ENCODE measurements at regions not wholly inside any gene's neighbourhood (a gene's known extent, or its start where the extent isn't known, plus 50 kb on each side); places are given as distances from the start of the nearest gene placed in this dataset.
A peak's percentile ranks its signal among the peaks of the same experiment; 100 is the strongest.

GRCh38 chr10:64546073-64546472 lies 1024.9 kb downstream of the REEP3 start:
- no peak overlapping the region for H3K27ac Mint-ChIP-seq
- peaks cover 0 to 7% (median 2%) of the 10 kb centered on the region in 7 donors for H3K9me3 Mint-ChIP-seq

GRCh38 chr10:64547168-64547567 lies 1026.0 kb downstream of the REEP3 start:
- H3K27ac ChIP-seq (ENCODE audit: insufficient read depth, low read length, poor library complexity, severe bottlenecking), result no peak overlapping the region
- H3K4me1 ChIP-seq (ENCODE audit: control insufficient read depth, insufficient read depth, low read length, poor library complexity, severe bottlenecking), result no peaks in the 10 kb centered on the region
- ATAC-seq (ENCODE audit: low read depth in 2 of 2), result no peak
- Mint-ChIP-seq H3K4me1 (no peaks in the 10 kb centered on the region), H3K27ac (peak overlapping the region in 1 of 3 donors; percentile 23), H3K9me3 (peaks cover 2 to 11% (median 5%) of the 10 kb centered on the region in 7 donors), H3K36me3 (no peaks in the 10 kb centered on the region), H3K4me3 (no peak overlapping the region), H3K27me3 (no peaks in the 10 kb centered on the region)
- H3K36me3 ChIP-seq (ENCODE audit: control insufficient read depth, insufficient read depth, low read length), result no peaks in the 10 kb centered on the region
- no peak for DNase-seq
- H3K27me3 ChIP-seq (ENCODE audit: control insufficient read depth, insufficient read depth, low read length), result no peaks in the 10 kb centered on the region
- H3K4me3 ChIP-seq (ENCODE audit: low read depth, low read length), result no peak overlapping the region
- no peaks in the 10 kb centered on the region for H3K9me3 ChIP-seq (ENCODE audit: control insufficient read depth in 2 of 2, low read length in 2 of 2)

More at GRCh38 chr10:64546073-64546472, 1024.9 kb downstream of the REEP3 start:
- DNase-seq, result no peak
- no peaks in the 10 kb centered on the region for H3K36me3 Mint-ChIP-seq
- no peak for ATAC-seq (ENCODE audit: low read depth in 2 of 2)
- Histone ChIP-seq H3K4me1 (ENCODE audit: control insufficient read depth, insufficient read depth, low read length, poor library complexity, severe bottlenecking) (no peaks in the 10 kb centered on the region), H3K9me3 (ENCODE audit: control insufficient read depth in 2 of 2, low read length in 2 of 2) (no peaks in the 10 kb centered on the region), H3K27me3 (ENCODE audit: control insufficient read depth, insufficient read depth, low read length) (no peaks in the 10 kb centered on the region), H3K36me3 (ENCODE audit: control insufficient read depth, insufficient read depth, low read length) (no peaks in the 10 kb centered on the region), H3K4me3 (ENCODE audit: low read depth, low read length) (no peak overlapping the region), H3K27ac (ENCODE audit: insufficient read depth, low read length, poor library complexity, severe bottlenecking) (no peak overlapping the region)
- H3K27me3 Mint-ChIP-seq, result no peaks in the 10 kb centered on the region
- H3K4me3 Mint-ChIP-seq, result no peak overlapping the region
- H3K4me1 Mint-ChIP-seq, result no peaks in the 10 kb centered on the region

- no peak for DNase-seq
- Mint-ChIP-seq H3K4me3 (no peak overlapping the region), H3K36me3 (no peaks in the 10 kb centered on the region), H3K9me3 (peaks cover 2 to 14% (median 10%) of the 10 kb centered on the region in 7 donors), H3K4me1 (no peaks in the 10 kb centered on the region), H3K27ac (no peak overlapping the region), H3K27me3 (no peaks in the 10 kb centered on the region)
- no peak for ATAC-seq (ENCODE audit: low read depth in 2 of 2)
- no peak overlapping the region for H3K27ac ChIP-seq (ENCODE audit: insufficient read depth, low read length, poor library complexity, severe bottlenecking)
- H3K4me1 ChIP-seq (ENCODE audit: control insufficient read depth, insufficient read depth, low read length, poor library complexity, severe bottlenecking), result no peaks in the 10 kb centered on the region
- no peaks in the 10 kb centered on the region for H3K9me3 ChIP-seq (ENCODE audit: control insufficient read depth in 2 of 2, low read length in 2 of 2)
- no peaks in the 10 kb centered on the region for H3K27me3 ChIP-seq (ENCODE audit: control insufficient read depth, insufficient read depth, low read length)
- no peaks in the 10 kb centered on the region for H3K36me3 ChIP-seq (ENCODE audit: control insufficient read depth, insufficient read depth, low read length)
- no peak overlapping the region for H3K4me3 ChIP-seq (ENCODE audit: low read depth, low read length)
Measured at GRCh38 chr10:64555666-64556065, 1034.5 kb downstream of the REEP3 start.

GRCh38 chr10:64558094-64558835 lies 1037.1 kb downstream of the REEP3 start:
- Mint-ChIP-seq H3K4me1 (no peaks in the 10 kb centered on the region), H3K4me3 (no peak overlapping the region)

GRCh38 chr10:64571056-64571455 lies 1049.9 kb downstream of the REEP3 start:
- no peaks in the 10 kb centered on the region for H3K4me1 Mint-ChIP-seq
- no peak overlapping the region for H3K4me3 Mint-ChIP-seq
- H3K27me3 Mint-ChIP-seq, result no peaks in the 10 kb centered on the region
- no peak overlapping the region for H3K27ac ChIP-seq (ENCODE audit: insufficient read depth, low read length, poor library complexity, severe bottlenecking)
- no peaks in the 10 kb centered on the region for H3K36me3 ChIP-seq (ENCODE audit: control insufficient read depth, insufficient read depth, low read length)
- no peak overlapping the region for H3K27ac Mint-ChIP-seq
- no peaks in the 10 kb centered on the region for H3K9me3 ChIP-seq (ENCODE audit: control insufficient read depth in 2 of 2, low read length in 2 of 2)
- H3K36me3 Mint-ChIP-seq, result no peaks in the 10 kb centered on the region
- H3K4me3 ChIP-seq (ENCODE audit: low read depth, low read length), result no peak overlapping the region
- H3K9me3 Mint-ChIP-seq, result peaks cover 0 to 18% (median 7%) of the 10 kb centered on the region in 7 donors
- DNase-seq (no peak), ATAC-seq (ENCODE audit: low read depth in 2 of 2) (no peak)
- no peaks in the 10 kb centered on the region for H3K4me1 ChIP-seq (ENCODE audit: control insufficient read depth, insufficient read depth, low read length, poor library complexity, severe bottlenecking)
- H3K27me3 ChIP-seq (ENCODE audit: control insufficient read depth, insufficient read depth, low read length), result no peaks in the 10 kb centered on the region

More at GRCh38 chr10:64558094-64558835, 1037.1 kb downstream of the REEP3 start:
- Histone ChIP-seq H3K4me3 (ENCODE audit: low read depth, low read length) (no peak overlapping the region), H3K4me1 (ENCODE audit: control insufficient read depth, insufficient read depth, low read length, poor library complexity, severe bottlenecking) (no peaks in the 10 kb centered on the region), H3K27me3 (ENCODE audit: control insufficient read depth, insufficient read depth, low read length) (no peaks in the 10 kb centered on the region), H3K9me3 (ENCODE audit: control insufficient read depth in 2 of 2, low read length in 2 of 2) (no peaks in the 10 kb centered on the region), H3K36me3 (ENCODE audit: control insufficient read depth, insufficient read depth, low read length) (no peaks in the 10 kb centered on the region), H3K27ac (ENCODE audit: insufficient read depth, low read length, poor library complexity, severe bottlenecking) (no peak overlapping the region)
- DNase-seq (no peak), ATAC-seq (ENCODE audit: low read depth in 2 of 2) (no peak)
- no peak overlapping the region for H3K27ac Mint-ChIP-seq
- H3K27me3 Mint-ChIP-seq, result no peaks in the 10 kb centered on the region
- H3K9me3 Mint-ChIP-seq, result peaks cover 2 to 17% (median 6%) of the 10 kb centered on the region in 7 donors
- H3K36me3 Mint-ChIP-seq, result no peaks in the 10 kb centered on the region

GRCh38 chr10:64573623-64574325 lies 1052.6 kb downstream of the REEP3 start:
- Mint-ChIP-seq H3K27ac (no peak overlapping the region), H3K4me1 (no peaks in the 10 kb centered on the region), H3K36me3 (no peaks in the 10 kb centered on the region), H3K4me3 (no peak overlapping the region), H3K9me3 (peaks cover 0 to 8% (median 5%) of the 10 kb centered on the region in 7 donors), H3K27me3 (no peaks in the 10 kb centered on the region)
- H3K4me3 ChIP-seq (ENCODE audit: low read depth, low read length), result no peak overlapping the region
- H3K27me3 ChIP-seq (ENCODE audit: control insufficient read depth, insufficient read depth, low read length), result no peaks in the 10 kb centered on the region
- ATAC-seq (ENCODE audit: low read depth in 2 of 2), result no peak
- no peak overlapping the region for H3K27ac ChIP-seq (ENCODE audit: insufficient read depth, low read length, poor library complexity, severe bottlenecking)
- no peak for DNase-seq
- no peaks in the 10 kb centered on the region for H3K4me1 ChIP-seq (ENCODE audit: control insufficient read depth, insufficient read depth, low read length, poor library complexity, severe bottlenecking)
- peaks cover 0 to 7% of the 10 kb centered on the region in 2 experiments for H3K9me3 ChIP-seq (ENCODE audit: control insufficient read depth in 2 of 2, low read length in 2 of 2)
- H3K36me3 ChIP-seq (ENCODE audit: control insufficient read depth, insufficient read depth, low read length), result no peaks in the 10 kb centered on the region

GRCh38 chr10:64574371-64574770 lies 1053.2 kb downstream of the REEP3 start:
- Mint-ChIP-seq H3K4me1 (no peaks in the 10 kb centered on the region), H3K9me3 (peaks cover 0 to 10% (median 5%) of the 10 kb centered on the region in 7 donors), H3K36me3 (no peaks in the 10 kb centered on the region), H3K4me3 (no peak overlapping the region), H3K27me3 (no peaks in the 10 kb centered on the region), H3K27ac (no peak overlapping the region)
- no peaks in the 10 kb centered on the region for H3K4me1 ChIP-seq (ENCODE audit: control insufficient read depth, insufficient read depth, low read length, poor library complexity, severe bottlenecking)
- H3K36me3 ChIP-seq (ENCODE audit: control insufficient read depth, insufficient read depth, low read length), result no peaks in the 10 kb centered on the region
- DNase-seq (no peak), ATAC-seq (ENCODE audit: low read depth in 2 of 2) (no peak)
- no peaks in the 10 kb centered on the region for H3K27me3 ChIP-seq (ENCODE audit: control insufficient read depth, insufficient read depth, low read length)
- peaks cover 0 to 7% of the 10 kb centered on the region in 2 experiments for H3K9me3 ChIP-seq (ENCODE audit: control insufficient read depth in 2 of 2, low read length in 2 of 2)
- H3K4me3 ChIP-seq (ENCODE audit: low read depth, low read length), result no peak overlapping the region
- H3K27ac ChIP-seq (ENCODE audit: insufficient read depth, low read length, poor library complexity, severe bottlenecking), result no peak overlapping the region
